SK-N-SH treated with all-trans-retinoic acid at 6 μM for 48 hours (cell line): ENCODE measurements at regions not wholly inside any gene's neighbourhood (a gene's known extent, or its start where the extent isn't known, plus 50 kb on each side); places are given as distances from the start of the nearest gene placed in this dataset.

ENCODE experiments used
- ARNTL ChIP-seq: fragments of 450-650 bp; formaldehyde crosslinking; IDR thresholded peaks from 2 replicates; pipeline ENCODE4 v1.5.0; 2020; ENCODE audit warnings: low read depth, mild to moderate bottlenecking, moderate library complexity, borderline replicate concordance
- CREB5 ChIP-seq: fragments of 250-450 bp; sonication (Bioruptor Pico); IDR thresholded peaks from 2 replicates; pipeline ENCODE4 v1.5.1; 2020; ENCODE audit warnings: low read depth, mild to moderate bottlenecking, moderate library complexity
- CSDC2 ChIP-seq: fragments of 250-450 bp; sonication (Bioruptor Pico); IDR thresholded peaks from 2 replicates; pipeline ENCODE4 v1.5.0; 2020; ENCODE audit warnings: mild to moderate bottlenecking, moderate library complexity
- CSRNP3 ChIP-seq: fragments of 250-450 bp; sonication (Bioruptor Pico); IDR thresholded peaks from 2 replicates; pipeline ENCODE4 v1.5.1; 2021; ENCODE audit warnings: mild to moderate bottlenecking, moderate library complexity
- ESRRG ChIP-seq: fragments of 250-450 bp; sonication (Bioruptor Pico); IDR thresholded peaks from 2 replicates; pipeline ENCODE4 v1.6.1; 2021; ENCODE audit warnings: mild to moderate bottlenecking
- GLIS3 ChIP-seq: fragments of 250-450 bp; sonication (Bioruptor Pico); IDR thresholded peaks from 2 replicates; pipeline ENCODE4 v1.5.0; 2020; ENCODE audit warnings: mild to moderate bottlenecking, moderate library complexity
- PATZ1 ChIP-seq: fragments of 250-450 bp; sonication (Bioruptor Pico); IDR thresholded peaks from 2 replicates; pipeline ENCODE4 v1.8.0; 2020; ENCODE audit warnings: mild to moderate bottlenecking, moderate library complexity, borderline replicate concordance
- PPARA ChIP-seq: fragments of 250-450 bp; sonication (Bioruptor Pico); IDR thresholded peaks from 2 replicates; pipeline ENCODE4 v1.5.0; 2020; ENCODE audit warnings: mild to moderate bottlenecking, borderline replicate concordance
- TSHZ2 ChIP-seq: fragments of 250-450 bp; sonication (Bioruptor Pico); IDR thresholded peaks from 2 replicates; pipeline ENCODE4 v1.5.0; 2020; ENCODE audit warnings: mild to moderate bottlenecking, moderate library complexity
- ZFP3 ChIP-seq: fragments of 250-450 bp; sonication (Bioruptor Pico); IDR thresholded peaks from 2 replicates; pipeline ENCODE4 v1.5.0; 2020; ENCODE audit warnings: mild to moderate bottlenecking, moderate library complexity
- ZFP30 ChIP-seq: fragments of 450-650 bp; formaldehyde crosslinking; IDR thresholded peaks from 2 replicates; pipeline ENCODE4 v1.5.0; 2022; ENCODE audit warnings: mild to moderate bottlenecking, moderate library complexity
- ZNF565 ChIP-seq: fragments of 450-650 bp; formaldehyde crosslinking; conservative IDR thresholded peaks from 2 replicates; pipeline ENCODE4 v1.5.0; 2020; ENCODE audit warnings: low read depth, mild to moderate bottlenecking, moderate library complexity
- ZNF70 ChIP-seq: fragments of 450-650 bp; formaldehyde crosslinking; IDR thresholded peaks from 2 replicates; pipeline ENCODE4 v1.5.0; 2020; ENCODE audit warnings: mild to moderate bottlenecking, moderate library complexity
- ZNF8 ChIP-seq: fragments of 450-650 bp; formaldehyde crosslinking; IDR thresholded peaks from 2 replicates; pipeline ENCODE4 v1.5.0; 2020; ENCODE audit warnings: mild to moderate bottlenecking, moderate library complexity

GRCh38 chr11:42012271-42012670 is 552.8 kb upstream of the LRRC4C start:
- TF ChIP-seq ARNTL (CRISPR knock-in tag) (no peak), PATZ1 (CRISPR knock-in tag) (no peak), CSDC2 (CRISPR knock-in tag) (no peak), ZNF565 (CRISPR knock-in tag) (no peak), GLIS3 (CRISPR knock-in tag) (no peak), ZNF70 (CRISPR knock-in tag) (no peak), PPARA (CRISPR knock-in tag) (no peak), ZFP30 (CRISPR knock-in tag) (no peak), ZNF8 (no peak), CREB5 (CRISPR knock-in tag) (no peak), TSHZ2 (CRISPR knock-in tag) (no peak), ZFP3 (CRISPR knock-in tag) (no peak), CSRNP3 (CRISPR knock-in tag) (no peak), ESRRG (CRISPR knock-in tag) (no peak)
